ENCODE measurements at regions not wholly inside any gene's neighbourhood (a gene's known extent, or its start where the extent isn't known, plus 50 kb on each side); places are given as distances from the start of the nearest gene placed in this dataset.
A peak's percentile ranks its signal among the peaks of the same experiment; 100 is the strongest.
"Not testable (repeated sequence)": the region's sequence is repeated elsewhere in the genome, so short reads cannot be mapped to it uniquely, and the experiment has no call there.

- no peak for DNase-seq (ENCODE audit: low spot score)
Measured at GRCh38 chr2:60246583-60246982, 306.9 kb downstream of the BCL11A start.

GRCh38 chr2:60234274-60234986 is 319.0 kb downstream of the BCL11A start:
- no peak for DNase-seq (ENCODE audit: low spot score)

GRCh38 chr2:60230596-60230995 is 322.9 kb downstream of the BCL11A start:
- no peak for DNase-seq (ENCODE audit: low spot score)

GRCh38 chr2:60230037-60230436 is 323.4 kb downstream of the BCL11A start:
- DNase-seq (ENCODE audit: low spot score) = no peak

GRCh38 chr2:60226943-60227342 is 326.5 kb downstream of the BCL11A start:
- no peak for DNase-seq (ENCODE audit: low spot score)

GRCh38 chr2:60226191-60226590 is 327.3 kb downstream of the BCL11A start:
- DNase-seq (ENCODE audit: low spot score) = no peak

- DNase-seq (ENCODE audit: low spot score) = no peak
Measured at GRCh38 chr2:60223859-60224258, 329.6 kb downstream of the BCL11A start.

- no peak for DNase-seq (ENCODE audit: low spot score)
Measured at GRCh38 chr2:60221098-60221497, 332.4 kb downstream of the BCL11A start.

GRCh38 chr2:60219536-60219935 is 333.9 kb downstream of the BCL11A start:
- no peak for DNase-seq (ENCODE audit: low spot score)

GRCh38 chr2:60216452-60216995 is 336.9 kb downstream of the BCL11A start:
- no peak for DNase-seq (ENCODE audit: low spot score)

GRCh38 chr2:60215386-60215901 is 338.0 kb downstream of the BCL11A start:
- DNase-seq (ENCODE audit: low spot score) = no peak

GRCh38 chr2:60214626-60214875 is 338.9 kb downstream of the BCL11A start:
- DNase-seq (ENCODE audit: low spot score) = no peak

- peak; percentile 74 for DNase-seq (ENCODE audit: low spot score)
Measured at GRCh38 chr2:60213865-60214625, 339.4 kb downstream of the BCL11A start.

GRCh38 chr2:60212181-60212945 is 341.1 kb downstream of the BCL11A start:
- no peak for DNase-seq (ENCODE audit: low spot score)

GRCh38 chr2:60189006-60189405 is 364.4 kb downstream of the BCL11A start:
- DNase-seq (ENCODE audit: low spot score) = not testable (repeated sequence)

- DNase-seq (ENCODE audit: low spot score) = no peak
Measured at GRCh38 chr2:60175290-60175689, 378.2 kb downstream of the BCL11A start.

- no peak for DNase-seq (ENCODE audit: low spot score)
Measured at GRCh38 chr2:60174146-60174545, 379.3 kb downstream of the BCL11A start.

- no peak for DNase-seq (ENCODE audit: low spot score)
Measured at GRCh38 chr2:60172801-60173200, 380.7 kb downstream of the BCL11A start.

GRCh38 chr2:60170272-60170671 is 383.2 kb downstream of the BCL11A start:
- no peak for DNase-seq (ENCODE audit: low spot score)

GRCh38 chr2:60168247-60168646 is 385.2 kb downstream of the BCL11A start:
- no peak for DNase-seq (ENCODE audit: low spot score)

- no peak for DNase-seq (ENCODE audit: low spot score)
Measured at GRCh38 chr2:60167089-60167488, 386.4 kb downstream of the BCL11A start.

GRCh38 chr2:60163691-60164090 is 389.8 kb downstream of the BCL11A start:
- no peak for DNase-seq (ENCODE audit: low spot score)

GRCh38 chr2:60159519-60159918 is 393.9 kb downstream of the BCL11A start:
- no peak for DNase-seq (ENCODE audit: low spot score)
